H1 (cell line): ENCODE measurements at regions not wholly inside any gene's neighbourhood (a gene's known extent, or its start where the extent isn't known, plus 50 kb on each side); places are given as distances from the start of the nearest gene placed in this dataset.

Experiments
- CTCF ChIA-PET: fragments of 300-600 bp; sonication (Branson Sonifier 250); formaldehyde crosslinking; loops from one replicate; lab custom pipeline; 2021; ENCODE audit not compliant: partially characterized antibody; lab: Charles Lee
- POLR2A ChIA-PET: fragments of 300-600 bp; sonication (Branson Sonifier 250); formaldehyde crosslinking; loops from one replicate; lab custom pipeline; 2021; ENCODE audit warnings: inconsistent platforms; ENCODE audit not compliant: partially characterized antibody; lab: Charles Lee
- DNase-seq, 2 experiments: peaks; one replicate each; pipeline versions ENCODE4 v3.0.0 to v3.0.0-alpha.2; 2010 to 2022; ENCODE audit warnings: low spot score in 2 of 2, low read depth in 1 of 2, mixed read lengths in 1 of 2
- FAIRE-seq: peaks from 2 replicates; lab custom pipeline; 2011; peaks lifted over from hg19 to GRCh38; lab: Jason Lieb, UNC
- H2AFZ ChIP-seq: 2 replicates; pipeline ENCODE4 v1.8.1; 2012; ENCODE audit warnings: low read length, inconsistent platforms
- H2AK5ac ChIP-seq: 2 replicates; pipeline ENCODE4 v1.6.1; 2013; ENCODE audit warnings: low read depth, low read length
- H2BK120ac ChIP-seq: replicated peaks from 2 replicates; pipeline ENCODE3; 2013; ENCODE audit warnings: low read depth, low read length, inconsistent platforms
- H2BK12ac ChIP-seq: 2 replicates; pipeline ENCODE4 v1.6.1; 2013; ENCODE audit warnings: low read depth, low read length
- H2BK15ac ChIP-seq: 2 replicates; pipeline ENCODE4 v1.6.1; 2013; ENCODE audit warnings: low read length
- H2BK20ac ChIP-seq: 2 replicates; pipeline ENCODE4 v1.6.1; 2013; ENCODE audit warnings: low read length
- H2BK5ac ChIP-seq: 2 replicates; pipeline ENCODE4 v1.6.1; 2013; ENCODE audit warnings: low read depth, low read length
- H3K14ac ChIP-seq: 2 replicates; pipeline ENCODE4 v1.6.1; 2013; ENCODE audit warnings: inconsistent platforms; ENCODE audit not compliant: insufficient read length
- H3K18ac ChIP-seq: 2 replicates; pipeline ENCODE4 v1.6.1; 2013; ENCODE audit warnings: low read length; ENCODE audit errors: extremely low read depth
- H3K23ac ChIP-seq: 2 replicates; pipeline ENCODE4 v1.6.1; 2013; ENCODE audit warnings: inconsistent platforms; ENCODE audit not compliant: insufficient read length
- H3K23me2 ChIP-seq: 2 replicates; pipeline ENCODE4 v1.6.1; 2013; ENCODE audit warnings: low read depth, low read length
- H3K27ac ChIP-seq: 2 replicates; pipeline ENCODE4 v1.6.1; 2011; ENCODE audit warnings: low read depth, low read length, inconsistent platforms
- H3K27me3 ChIP-seq, 4 experiments: replicated peaks in 1 of 4; 1 replicate in 1 of 4; 2 replicates in 3 of 4; pipeline versions ENCODE4 v1.6.1 to v1.8.1; 2011 to 2013; ENCODE audit warnings: low read length in 3 of 4, mild to moderate bottlenecking in 3 of 4, inconsistent platforms in 2 of 4, mixed read lengths in 2 of 4, moderate library complexity in 1 of 4; ENCODE audit not compliant: control insufficient read depth in 3 of 4, insufficient read depth in 3 of 4; ENCODE audit errors: extremely low read depth in 1 of 4
- H3K36me3 ChIP-seq, 4 experiments: 2 replicates each; pipeline versions ENCODE4 v1.6.1 to v1.8.1; 2011 to 2013; ENCODE audit warnings: mild to moderate bottlenecking in 4 of 4, low read length in 3 of 4, moderate library complexity in 2 of 4, control low read depth in 1 of 4, inconsistent platforms in 1 of 4; ENCODE audit not compliant: insufficient read depth in 4 of 4, control insufficient read depth in 2 of 4
- H3K4ac ChIP-seq: replicated peaks from 2 replicates; pipeline ENCODE3; 2013; ENCODE audit warnings: low read length, low read depth, mixed read lengths, inconsistent platforms; ENCODE audit not compliant: insufficient read length
- H3K4me1 ChIP-seq, 4 experiments: replicated peaks in 1 of 4; 1 replicate in 1 of 4; 2 replicates in 3 of 4; pipeline versions ENCODE4 v1.6.1 to v1.8.1; 2011 to 2013; ENCODE audit warnings: low read length in 3 of 4, inconsistent platforms in 2 of 4, mixed read lengths in 1 of 4; ENCODE audit not compliant: insufficient read depth in 4 of 4, control insufficient read depth in 3 of 4
- H3K4me2 ChIP-seq, 2 experiments: 2 replicates each; pipeline versions ENCODE4 v1.6.1 to v1.8.1; 2011 to 2013; ENCODE audit warnings: low read depth in 2 of 2, low read length in 2 of 2, control low read depth in 1 of 2, inconsistent platforms in 1 of 2, mild to moderate bottlenecking in 1 of 2; ENCODE audit not compliant: insufficient read depth in 1 of 2
- H3K4me3 ChIP-seq, 4 experiments: fragments of 200-600, 300-600 bp in 1 of 4; sonication (generic), shearing (Covaris generic), sonication (Bioruptor Twin) in 1 of 4; 2 replicates each; pipeline versions ENCODE4 v1.5.1 to v1.8.1; 2011 to 2016; ENCODE audit warnings: low read length in 4 of 4, low read depth in 3 of 4, control low read depth in 2 of 4, inconsistent platforms in 2 of 4, mild to moderate bottlenecking in 2 of 4, mixed read lengths in 1 of 4, moderate library complexity in 1 of 4; ENCODE audit not compliant: insufficient read depth in 2 of 4; ENCODE audit errors: extremely low read depth in 1 of 4
- H3K56ac ChIP-seq: replicated peaks from 2 replicates; pipeline ENCODE3; 2013; ENCODE audit warnings: low read depth, mild to moderate bottlenecking, mixed read lengths, low read length, inconsistent platforms; ENCODE audit not compliant: insufficient read length
- H3K79me1 ChIP-seq: 2 replicates; pipeline ENCODE4 v1.6.1; 2013; ENCODE audit warnings: low read depth, low read length, control low read depth
- H3K79me2 ChIP-seq, 2 experiments: 2 replicates each; pipeline versions ENCODE4 v1.6.1 to v1.8.1; 2012 to 2013; ENCODE audit warnings: low read length in 2 of 2, mild to moderate bottlenecking in 2 of 2, inconsistent platforms in 1 of 2; ENCODE audit not compliant: insufficient read depth in 2 of 2, control insufficient read depth in 1 of 2
- H3K9ac ChIP-seq, 4 experiments: replicated peaks in 1 of 4; 1 replicate in 1 of 4; 2 replicates in 3 of 4; pipeline versions ENCODE4 v1.6.1 to v1.8.1; 2011 to 2013; ENCODE audit warnings: low read depth in 3 of 4, low read length in 3 of 4, control low read depth in 2 of 4, mild to moderate bottlenecking in 2 of 4, moderate library complexity in 2 of 4, inconsistent platforms in 1 of 4; ENCODE audit errors: extremely low read depth in 1 of 4
- H3K9me3 ChIP-seq, 2 experiments: 2 replicates each; pipeline versions ENCODE4 v1.6.1 to v1.8.1; 2012 to 2013; ENCODE audit warnings: mild to moderate bottlenecking in 2 of 2, moderate library complexity in 2 of 2, control low read depth in 1 of 2, inconsistent platforms in 1 of 2, low read depth in 1 of 2, low read length in 1 of 2, mixed read lengths in 1 of 2; ENCODE audit not compliant: insufficient read depth in 2 of 2
- H4K20me1 ChIP-seq, 2 experiments: replicated peaks in 1 of 2; 2 replicates each; pipeline versions ENCODE3 to v1.8.1; 2011 to 2013; ENCODE audit warnings: inconsistent platforms in 2 of 2, low read length in 2 of 2, mild to moderate bottlenecking in 1 of 2; ENCODE audit not compliant: insufficient read depth in 2 of 2, control insufficient read depth in 1 of 2
- H4K5ac ChIP-seq: 2 replicates; pipeline ENCODE4 v1.6.1; 2013; ENCODE audit warnings: low read length, low read depth, mixed read lengths, inconsistent platforms; ENCODE audit not compliant: insufficient read length
- H4K8ac ChIP-seq: 2 replicates; pipeline ENCODE4 v1.8.0; 2013; ENCODE audit warnings: mild to moderate bottlenecking, moderate library complexity, low read length, inconsistent platforms; ENCODE audit not compliant: insufficient read depth; ENCODE audit errors: extremely low read depth
- H4K91ac ChIP-seq: replicated peaks from 2 replicates; pipeline ENCODE3; 2013; ENCODE audit warnings: low read length, mixed read lengths, inconsistent platforms; ENCODE audit not compliant: insufficient read length
- MAFK ChIP-seq: IDR thresholded peaks from 2 replicates; pipeline ENCODE4 v1.6.1; 2012; ENCODE audit warnings: low read depth, mild to moderate bottlenecking, improper control_type of control experiment, low read length
- WGBS, 2 experiments: shearing (Covaris generic) in 1 of 2; methylation state at CpG; one replicate each; pipeline versions ENCODE4 v1.1.6 to v1.1.7; 2013 to 2015; ENCODE audit warnings: low lambda C conversion rate in 2 of 2, mixed read lengths in 2 of 2, inconsistent platforms in 1 of 2, low coverage in 1 of 2, missing lambda C conversion rate in 1 of 2; ENCODE audit not compliant: insufficient replicate concordance in 2 of 2, insufficient coverage in 1 of 2, insufficient read length in 1 of 2; ENCODE audit errors: extremely low coverage in 1 of 2, missing lambda C conversion rate in 1 of 2; 5-methylcytosine and 5-hydroxymethylcytosine counted together

DNA sequence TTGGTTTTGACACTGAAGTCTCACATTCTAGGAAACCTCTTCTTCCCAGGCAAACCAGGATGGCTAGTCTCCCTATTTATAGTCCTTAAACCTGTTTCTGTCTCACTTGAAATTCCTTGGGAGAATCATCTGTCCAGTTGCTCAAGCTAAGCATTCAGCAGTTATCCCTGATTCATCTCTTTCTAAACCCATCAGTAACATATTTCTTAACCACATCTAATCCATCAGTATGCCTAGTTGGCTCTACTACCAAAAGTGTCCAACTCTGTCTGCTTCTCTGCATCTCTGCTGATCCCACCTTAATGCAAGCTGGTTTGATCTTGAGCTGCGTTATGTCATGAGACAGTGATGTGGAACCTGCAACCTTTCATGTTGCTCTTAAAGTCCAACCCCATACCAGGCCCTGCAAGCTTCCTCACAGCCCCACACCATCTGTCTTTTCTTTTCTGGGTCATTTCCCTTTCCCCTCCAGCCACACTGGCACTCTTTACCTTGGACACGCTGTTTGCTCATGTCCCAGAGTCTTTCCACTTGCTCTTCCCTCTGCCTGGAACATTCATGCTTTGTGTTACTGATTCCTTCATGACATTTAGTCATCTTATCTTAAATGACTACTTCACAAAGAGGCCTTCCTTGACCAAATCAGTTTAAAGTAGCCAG, 380.8 kb upstream of the RGS6 start:
- H3K9ac ChIP-seq, result no peak overlapping the region
- CTCF ChIA-PET, result interaction anchor here (1.3 to 1.9 kb wide), 3 partner anchors 11 to 169 kb away, joined by 3 to 9 read pairs (median 5); no protein-coding TSS in a partner anchor

More for the DNA sequence above, 380.8 kb upstream of the RGS6 start:
- H4K20me1 ChIP-seq, result no peaks in the 10 kb centered on the region
- no peaks in the 10 kb centered on the region for H3K27me3 ChIP-seq
- H3K79me1 ChIP-seq, result no peaks in the 10 kb centered on the region
- no peak overlapping the region for H4K91ac ChIP-seq
- H3K18ac ChIP-seq, result no peak overlapping the region
- peaks cover 0 to 5% of the 10 kb centered on the region in 2 experiments; a peak in 1 of 4 replicates for H3K79me2 ChIP-seq
- H4K5ac ChIP-seq, result no peak overlapping the region
- no peaks in the 10 kb centered on the region for H3K36me3 ChIP-seq
- H3K14ac ChIP-seq, result no peak overlapping the region
- H2AK5ac ChIP-seq, result no peak overlapping the region
- no peak overlapping the region for H2BK15ac ChIP-seq
- H2BK5ac ChIP-seq, result no peak overlapping the region
- H3K9me3 ChIP-seq, result no peaks in the 10 kb centered on the region
- FAIRE-seq (no peak), DNase-seq (no peak)
- H3K4me1 ChIP-seq, result no peaks in the 10 kb centered on the region
- no peaks in the 10 kb centered on the region for H3K23me2 ChIP-seq
- POLR2A ChIA-PET, result no interaction called here
- no peak overlapping the region for H2BK20ac ChIP-seq
- no peak overlapping the region for H2BK120ac ChIP-seq
- H2AFZ ChIP-seq, result no peak overlapping the region
- no peak overlapping the region for H3K23ac ChIP-seq
- TF ChIP-seq MAFK, result no peak
- 98% methylated on average over 2 of the region's 2 CpGs; no CpG with 5 or more reads in 1 of the 2 experiments for WGBS, 2 experiments
- H3K4me3 ChIP-seq, result no peak overlapping the region
- no peak overlapping the region for H2BK12ac ChIP-seq
- H3K4me2 ChIP-seq, result no peak overlapping the region
- H3K56ac ChIP-seq, result no peak overlapping the region
- no peak overlapping the region for H3K27ac ChIP-seq
- no peak overlapping the region for H3K4ac ChIP-seq
- no peak overlapping the region for H4K8ac ChIP-seq
